HepG2 (cell line): ENCODE measurements at regions not wholly inside any gene's neighbourhood (a gene's known extent, or its start where the extent isn't known, plus 50 kb on each side); places are given as distances from the start of the nearest gene placed in this dataset.

Source experiments
- CBX1 ChIP-seq: IDR thresholded peaks from one replicate; pipeline ENCODE4 v1.6.1; 2016; ENCODE audit warnings: antibody characterized with exemption, low read depth
- CREBL2 ChIP-seq: sonication (generic); formaldehyde crosslinking; IDR thresholded peaks from 2 replicates; pipeline ENCODE4 v1.8.1; 2023; ENCODE audit warnings: missing genetic modification reagents, mild to moderate bottlenecking, borderline replicate concordance
- EZH2 ChIP-seq: conservative IDR thresholded peaks from 2 replicates; pipeline ENCODE4 v1.6.1; 2012; ENCODE audit warnings: mild to moderate bottlenecking, low read depth, low read length, moderate library complexity
- NFE2 ChIP-seq: sonication (generic); formaldehyde crosslinking; IDR thresholded peaks from 2 replicates; pipeline ENCODE4 v1.4.0; 2020; ENCODE audit warnings: missing genetic modification reagents
- NFKB2 ChIP-seq: sonication (generic); formaldehyde crosslinking; IDR thresholded peaks from 2 replicates; pipeline ENCODE4 v1.4.0; 2020; ENCODE audit warnings: missing genetic modification reagents, borderline replicate concordance
- PITX1 ChIP-seq: sonication (generic); formaldehyde crosslinking; IDR thresholded peaks from 2 replicates; pipeline ENCODE4 v1.5.1; 2020; ENCODE audit warnings: mild to moderate bottlenecking, missing genetic modification reagents
- SCMH1 ChIP-seq: sonication (generic); formaldehyde crosslinking; IDR thresholded peaks from 2 replicates; pipeline ENCODE4 v1.9.0; 2021; ENCODE audit warnings: missing genetic modification reagents, mild to moderate bottlenecking, borderline replicate concordance
- SIN3A ChIP-seq: IDR thresholded peaks from 2 replicates; pipeline ENCODE4 v1.6.1; 2011; ENCODE audit warnings: low read depth, mild to moderate bottlenecking, control low read depth, low read length, borderline replicate concordance
- SMARCC2 ChIP-seq: fragments of 450-650 bp; IDR thresholded peaks from 2 replicates; pipeline ENCODE4 v1.6.1; 2017; ENCODE audit warnings: antibody characterized with exemption, mild to moderate bottlenecking

GRCh38 chr15:23857028-23857641 lies 170.0 kb upstream of the NDN start:
- TF ChIP-seq SCMH1 (CRISPR knock-in tag) (no peak), SIN3A (no peak), PITX1 (CRISPR knock-in tag) (no peak), CBX1 (no peak), EZH2 (no peak), NFKB2 (CRISPR knock-in tag) (no peak), SMARCC2 (no peak), NFE2 (CRISPR knock-in tag) (no peak), CREBL2 (CRISPR knock-in tag) (no peak)
